ENCODE measurements at regions not wholly inside any gene's neighbourhood (a gene's known extent, or its start where the extent isn't known, plus 50 kb on each side); places are given as distances from the start of the nearest gene placed in this dataset.

GRCh38 chr4:32169841-32170240 is 1449.7 kb downstream of the PCDH7 start:
- ChIA-PET CTCF (no interaction called here), POLR2A (no interaction called here)
- no peak for DNase-seq (ENCODE audit: extremely low spot score)
- no peak for TF ChIP-seq CTCF (IDR thresholded peaks at IDR 0.05; ENCODE audit: control extremely low read depth, extremely low read depth, low read depth, missing control alignments)

DNA sequence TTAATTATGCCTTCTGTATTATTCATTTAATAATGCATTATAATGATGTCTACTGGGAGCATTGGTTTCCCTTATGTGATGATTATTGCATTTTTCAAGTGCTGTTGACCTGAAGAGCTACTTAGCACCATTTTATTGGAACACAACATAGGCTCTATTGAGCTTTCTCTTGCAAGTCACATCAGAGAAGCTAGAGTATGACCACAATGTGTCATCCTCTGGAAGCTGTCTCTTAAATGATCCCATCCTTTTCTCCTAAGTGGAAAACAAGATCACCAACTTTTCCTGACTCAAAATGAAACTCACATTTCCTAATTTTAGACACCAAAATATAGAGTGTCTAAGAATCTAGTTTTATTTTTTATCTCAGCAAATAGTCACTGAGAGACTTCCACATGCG is 1451.9 kb downstream of the PCDH7 start:
- no peak for DNase-seq (ENCODE audit: extremely low spot score)
- CTCF ChIA-PET, result interaction anchor here (1.3 kb wide), 1 partner anchor 14 kb away, joined by 3 read pairs; no protein-coding TSS in a partner anchor
- POLR2A ChIA-PET, result no interaction called here
- no peak for TF ChIP-seq CTCF (IDR thresholded peaks at IDR 0.05; ENCODE audit: control extremely low read depth, extremely low read depth, low read depth, missing control alignments)

DNA sequence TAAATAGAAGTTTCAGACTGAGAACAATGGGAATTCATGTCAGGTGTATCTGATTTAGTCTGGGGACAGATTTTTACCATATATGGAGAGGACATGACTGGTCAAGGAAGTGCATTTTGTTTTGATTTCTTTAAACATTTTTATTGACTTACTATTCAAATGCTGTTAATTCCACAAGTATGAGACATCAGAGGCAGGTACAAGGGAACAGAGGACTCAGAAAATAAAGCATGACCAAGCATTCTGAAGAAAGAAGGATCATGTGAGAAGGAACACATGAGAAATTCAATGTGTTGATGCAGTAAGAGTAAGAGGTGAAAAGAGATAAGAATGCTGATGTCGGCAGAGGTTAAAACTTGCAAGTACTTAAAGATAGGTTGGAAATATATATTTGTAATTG is 1452.6 kb downstream of the PCDH7 start:
- no peak for DNase-seq (ENCODE audit: extremely low spot score)
- CTCF ChIA-PET, result interaction anchor here (1.3 kb wide), 1 partner anchor 13 kb away, joined by 3 read pairs; no protein-coding TSS in a partner anchor
- TF ChIP-seq CTCF (IDR thresholded peaks at IDR 0.05; ENCODE audit: control extremely low read depth, extremely low read depth, low read depth, missing control alignments), result no peak
- POLR2A ChIA-PET, result no interaction called here

DNA sequence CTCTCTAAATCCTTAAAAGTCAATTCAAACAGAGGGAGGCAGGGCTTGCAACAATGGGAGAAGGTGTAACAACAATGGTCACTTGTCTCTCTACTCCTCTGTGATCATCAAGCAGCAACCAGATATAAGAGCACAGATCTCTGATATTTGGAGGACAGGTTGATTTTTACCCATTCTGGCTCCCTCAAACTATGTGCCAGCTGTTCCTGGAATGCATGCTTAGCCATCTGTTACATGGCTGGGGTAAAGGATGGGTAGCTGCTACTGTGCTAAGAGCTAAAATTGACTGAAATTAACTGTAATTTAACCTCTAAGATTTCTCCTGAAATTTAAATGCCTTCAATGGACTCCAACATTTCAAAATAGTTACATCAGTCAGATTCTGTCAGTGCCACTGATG is 1459.9 kb downstream of the PCDH7 start:
- TF ChIP-seq CTCF (IDR thresholded peaks at IDR 0.05; ENCODE audit: control extremely low read depth, extremely low read depth, low read depth, missing control alignments), result no peak
- POLR2A ChIA-PET, result no interaction called here
- no peak for DNase-seq (ENCODE audit: extremely low spot score)

DNA sequence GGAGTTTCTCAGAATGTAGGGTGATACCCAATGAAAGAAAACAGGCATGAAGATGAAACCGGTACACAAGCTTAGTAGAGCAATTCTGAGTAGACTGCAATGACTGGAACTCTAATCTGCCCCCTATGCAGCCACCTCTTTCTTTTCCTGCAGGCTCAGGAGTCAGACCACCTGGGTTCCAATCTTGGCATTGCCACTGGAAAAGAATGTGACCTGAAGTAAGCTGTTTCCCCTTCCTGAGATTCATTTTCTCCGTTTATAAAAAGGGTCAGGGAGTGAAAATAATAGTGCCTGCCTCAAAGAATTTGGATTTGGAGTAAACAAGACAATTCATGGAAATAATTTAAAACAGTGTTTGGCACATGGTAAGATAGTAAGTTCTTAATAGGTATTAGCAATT is 1464.0 kb downstream of the PCDH7 start:
- CTCF ChIA-PET, result no interaction called here
- no peak for DNase-seq (ENCODE audit: extremely low spot score)
- TF ChIP-seq CTCF (IDR thresholded peaks at IDR 0.05; ENCODE audit: control extremely low read depth, extremely low read depth, low read depth, missing control alignments), result no peak
- POLR2A ChIA-PET, result no interaction called here

More for the DNA sequence above, 1459.9 kb downstream of the PCDH7 start:
- CTCF ChIA-PET, result no interaction called here

GRCh38 chr4:32189130-32189529 is 1469.0 kb downstream of the PCDH7 start:
- ChIA-PET POLR2A (no interaction called here), CTCF (no interaction called here)
- no peak for DNase-seq (ENCODE audit: extremely low spot score)
- no peak for TF ChIP-seq CTCF (IDR thresholded peaks at IDR 0.05; ENCODE audit: control extremely low read depth, extremely low read depth, low read depth, missing control alignments)

- ChIA-PET POLR2A (no interaction called here), CTCF (no interaction called here)
- no peak for DNase-seq (ENCODE audit: extremely low spot score)
- no peak for TF ChIP-seq CTCF (IDR thresholded peaks at IDR 0.05; ENCODE audit: control extremely low read depth, extremely low read depth, low read depth, missing control alignments)
Measured at GRCh38 chr4:32189788-32190187, 1469.6 kb downstream of the PCDH7 start.
